WTC11 (cell line): ENCODE measurements at regions not wholly inside any gene's neighbourhood (a gene's known extent, or its start where the extent isn't known, plus 50 kb on each side); places are given as distances from the start of the nearest gene placed in this dataset.

Source experiments
- ATF1 ChIP-seq: sonication (generic); formaldehyde crosslinking; IDR thresholded peaks from 2 replicates; pipeline ENCODE4 v1.8.1; 2023; ENCODE audit warnings: mild to moderate bottlenecking, moderate library complexity, missing genetic modification reagents
- ATF2 ChIP-seq: sonication (generic); formaldehyde crosslinking; IDR thresholded peaks from 2 replicates; pipeline ENCODE4 v1.8.1; 2022; ENCODE audit warnings: low read depth, missing genetic modification reagents, borderline replicate concordance
- ATF3 ChIP-seq: sonication (generic); formaldehyde crosslinking; conservative IDR thresholded peaks from 2 replicates; pipeline ENCODE4 v1.8.1; 2022; ENCODE audit warnings: mild to moderate bottlenecking, missing genetic modification reagents
- CREM ChIP-seq: sonication (generic); formaldehyde crosslinking; IDR thresholded peaks from 2 replicates; pipeline ENCODE4 v1.8.1; 2022; ENCODE audit warnings: mild to moderate bottlenecking, missing genetic modification reagents, moderate library complexity
- CTCF ChIP-seq: fragments of 200-600 bp; IDR thresholded peaks from 2 replicates; pipeline ENCODE4 v1.8.0; 2022; ENCODE audit warnings: antibody characterized with exemption
- E2F5 ChIP-seq: sonication (generic); formaldehyde crosslinking; IDR thresholded peaks from 2 replicates; pipeline ENCODE4 v1.8.1; 2022; ENCODE audit warnings: mild to moderate bottlenecking, moderate library complexity, missing genetic modification reagents
- GRHL2 ChIP-seq: fragments of 250-450 bp; sonication (Bioruptor Pico); IDR thresholded peaks from 2 replicates; pipeline ENCODE4 v1.8.0; 2022; ENCODE audit warnings: mild to moderate bottlenecking, moderate library complexity; ENCODE audit not compliant: insufficient replicate concordance, severe bottlenecking
- JUN ChIP-seq: sonication (generic); formaldehyde crosslinking; IDR thresholded peaks from 2 replicates; pipeline ENCODE4 v1.8.0; 2023; ENCODE audit warnings: mild to moderate bottlenecking, missing genetic modification reagents
- NFYB ChIP-seq: sonication (generic); formaldehyde crosslinking; conservative IDR thresholded peaks from 2 replicates; pipeline ENCODE4 v1.8.0; 2022; ENCODE audit warnings: low read depth, missing genetic modification reagents
- ZNF121 ChIP-seq: sonication (generic); formaldehyde crosslinking; IDR thresholded peaks from 2 replicates; pipeline ENCODE4 v1.8.0; 2023; ENCODE audit warnings: missing genetic modification reagents
- ZNF281 ChIP-seq: sonication (generic); formaldehyde crosslinking; IDR thresholded peaks from 2 replicates; pipeline ENCODE4 v1.8.0; 2023; ENCODE audit warnings: mild to moderate bottlenecking, missing genetic modification reagents

- TF ChIP-seq ATF2 (CRISPR knock-in tag), result no peak
- TF ChIP-seq CTCF, result no peak
- no peak for TF ChIP-seq ATF1 (CRISPR knock-in tag)
- TF ChIP-seq ZNF121 (CRISPR knock-in tag), result no peak
- TF ChIP-seq ATF3, result no peak
- TF ChIP-seq NFYB (CRISPR knock-in tag), result no peak
- no peak for TF ChIP-seq JUN (CRISPR knock-in tag)
- TF ChIP-seq GRHL2, result no peak
- TF ChIP-seq ZNF281, result no peak
- no peak for TF ChIP-seq CREM (CRISPR knock-in tag)
- TF ChIP-seq E2F5 (CRISPR knock-in tag), result no peak
Observed at GRCh38 chr4:7140062-7140691, 52.2 kb upstream of the SORCS2 start.
